Activated T-cell treated with anti-CD3 and anti-CD28 coated beads for 48 hours (primary cell): ENCODE measurements at regions not wholly inside any gene's neighbourhood (a gene's known extent, or its start where the extent isn't known, plus 50 kb on each side); places are given as distances from the start of the nearest gene placed in this dataset.

Experiments used
- DNase-seq: peaks from one replicate; pipeline ENCODE4 v3.0.0-alpha.2; 2020; ENCODE audit warnings: low read depth

GRCh38 chr15:94177112-94177511 lies 54.2 kb upstream of the MCTP2 start:
- no peak for DNase-seq

- DNase-seq, result no peak
These were observed 55.9 kb upstream of the MCTP2 start for GRCh38 chr15:94175420-94175819.

DNA sequence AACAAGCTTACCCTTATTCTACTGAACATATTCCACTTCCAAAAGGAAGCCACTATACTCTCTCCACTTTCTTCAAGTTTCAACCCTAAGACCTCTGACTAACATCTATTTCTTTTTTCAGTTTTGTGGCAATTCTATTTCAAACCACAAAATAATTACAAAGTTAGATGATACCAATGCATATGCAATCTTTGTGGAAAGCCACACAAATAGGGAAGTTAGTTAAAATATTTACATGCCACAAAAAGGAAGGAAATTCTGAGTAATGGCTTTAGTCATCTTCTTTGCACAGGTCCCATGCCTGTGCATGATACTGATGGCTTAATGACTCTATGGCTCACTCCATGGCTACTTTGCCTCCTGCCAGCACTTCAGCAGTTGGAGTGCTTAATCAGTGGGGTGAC lies 57.0 kb upstream of the MCTP2 start:
- DNase-seq, result no peak

DNA sequence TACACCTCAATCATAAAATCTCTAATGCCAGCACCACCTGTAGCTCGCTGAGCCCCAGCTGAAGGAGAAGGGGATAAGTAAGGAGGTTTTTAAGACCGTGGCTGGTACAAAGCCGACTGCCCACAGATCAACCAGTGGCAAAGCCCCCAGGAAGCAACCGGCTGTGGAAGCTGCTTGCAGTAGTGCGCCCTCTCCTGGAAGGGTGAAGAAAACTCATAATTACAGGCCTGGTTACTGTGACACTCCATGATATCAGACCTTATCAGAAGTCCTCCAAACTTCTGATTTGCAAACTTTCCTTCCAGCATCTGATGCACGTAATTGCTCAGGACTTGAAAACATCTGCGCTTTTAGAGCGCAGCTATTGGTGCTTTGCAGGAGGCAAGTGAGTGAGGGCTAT lies 63.1 kb upstream of the MCTP2 start:
- no peak for DNase-seq

DNA sequence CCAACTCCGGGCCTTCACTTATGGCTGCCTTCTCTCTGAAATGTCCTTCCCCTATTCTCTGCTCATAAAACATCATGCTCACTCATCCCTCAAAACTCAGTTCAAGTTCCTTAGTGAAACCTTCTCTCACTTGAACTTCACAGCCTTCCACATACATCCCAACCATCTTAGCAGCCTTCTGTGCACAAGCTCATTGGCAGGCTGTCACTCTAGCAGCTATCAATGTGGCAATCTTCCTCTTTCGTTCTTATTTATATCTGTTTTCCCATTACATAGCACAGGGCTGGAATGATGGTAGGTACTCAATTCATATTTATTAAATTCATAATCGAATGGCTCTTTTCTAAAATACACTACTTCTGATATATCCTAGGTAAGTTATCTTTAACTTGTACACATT lies 66.4 kb upstream of the MCTP2 start:
- DNase-seq, result no peak

GRCh38 chr15:94164202-94164807 lies 67.1 kb upstream of the MCTP2 start:
- DNase-seq, result peak; percentile 46

GRCh38 chr15:94162939-94163338 lies 68.4 kb upstream of the MCTP2 start:
- DNase-seq, result no peak

- DNase-seq, result no peak
These were observed 77.1 kb upstream of the MCTP2 start for GRCh38 chr15:94154255-94154654.

DNA sequence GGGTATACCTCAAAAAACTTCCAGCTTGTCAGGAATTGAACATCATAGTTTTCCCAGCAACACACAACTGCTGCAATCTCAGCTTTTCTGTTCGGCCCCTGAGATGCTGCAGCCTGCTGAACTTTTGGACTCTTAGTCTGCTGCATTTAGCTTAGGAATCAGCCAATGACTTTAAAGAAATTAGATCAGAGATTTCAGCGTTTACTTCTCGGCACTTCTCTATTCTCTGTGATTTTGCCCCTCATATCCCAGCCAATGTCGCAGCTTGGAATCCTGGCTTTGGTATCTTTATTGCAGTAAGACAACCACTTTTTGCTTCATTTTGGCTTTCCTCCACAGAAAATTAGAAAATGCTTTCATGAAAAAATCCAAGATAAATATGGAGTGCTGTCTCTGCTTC lies 86.3 kb upstream of the MCTP2 start:
- DNase-seq, result no peak

DNA sequence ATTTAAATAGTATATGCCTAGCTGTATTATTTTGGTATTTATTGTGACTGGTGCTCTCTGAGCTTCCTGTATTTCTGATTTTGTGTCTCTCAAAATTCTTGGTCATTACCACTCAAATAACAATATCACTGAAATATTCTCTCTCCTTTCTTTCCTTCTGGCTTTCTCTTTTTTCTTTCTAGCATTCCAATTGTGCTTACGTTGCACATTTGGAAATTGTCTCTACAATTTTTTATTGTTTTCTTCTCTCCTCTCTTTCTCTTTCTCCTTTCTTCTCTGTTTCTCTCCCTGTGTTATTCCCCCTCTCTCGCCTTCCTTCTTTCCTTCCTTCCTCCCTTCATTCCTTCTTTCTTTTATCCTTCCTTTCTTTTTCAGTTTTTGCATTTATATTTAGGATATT lies 89.6 kb upstream of the MCTP2 start:
- DNase-seq, result no peak

DNA sequence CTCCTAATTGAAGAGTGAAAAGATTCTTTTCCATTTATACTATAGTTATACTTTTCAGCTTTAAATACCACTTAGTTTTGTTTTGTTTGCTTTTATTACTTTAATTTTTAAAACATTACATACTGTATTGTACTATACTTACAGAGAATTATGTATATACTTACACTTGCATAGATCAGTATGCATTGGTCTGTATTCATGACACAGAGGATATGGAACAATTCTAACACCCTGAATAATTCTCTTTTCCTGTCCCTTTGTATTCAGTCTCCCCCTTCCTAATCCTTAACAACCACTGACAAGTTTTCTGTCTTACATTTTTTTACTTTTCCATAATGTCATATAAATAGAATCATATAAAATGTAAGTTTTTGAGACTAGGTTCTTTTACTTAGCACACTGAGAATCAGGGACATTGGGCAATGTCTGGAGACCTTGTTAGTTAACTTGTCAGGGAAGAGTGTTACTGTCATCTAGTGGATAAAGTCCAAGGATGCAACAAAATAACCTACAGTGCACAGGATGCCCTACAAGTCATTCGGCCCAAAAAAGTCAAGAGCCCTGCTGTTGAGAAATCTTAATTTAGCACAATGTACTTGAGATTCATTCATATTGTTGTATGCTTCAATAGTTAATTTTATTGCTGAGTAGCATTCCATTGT lies 95.7 kb upstream of the MCTP2 start:
- no peak for DNase-seq

DNA sequence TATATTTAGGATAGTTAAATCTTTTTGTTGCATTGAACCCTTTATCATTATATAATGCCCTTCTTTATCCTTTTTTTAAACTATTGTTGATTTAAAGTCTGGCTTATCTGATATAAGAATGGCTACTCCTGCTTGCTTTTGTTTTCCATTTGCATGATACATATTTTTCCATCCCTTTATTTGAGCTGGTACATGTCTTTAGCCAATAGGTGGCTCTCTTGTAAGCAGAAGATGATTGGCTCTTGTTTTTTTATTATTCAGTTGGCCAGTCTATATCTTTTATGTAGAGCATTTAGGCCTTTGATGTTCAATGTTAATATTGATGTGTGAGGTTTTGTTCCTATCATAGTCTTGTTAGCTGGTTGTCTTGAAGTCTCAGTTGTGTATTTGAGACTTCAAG lies 99.5 kb upstream of the MCTP2 start:
- no peak for DNase-seq

- no peak for DNase-seq
These were observed 100.9 kb upstream of the MCTP2 start for GRCh38 chr15:94130504-94130903.

DNA sequence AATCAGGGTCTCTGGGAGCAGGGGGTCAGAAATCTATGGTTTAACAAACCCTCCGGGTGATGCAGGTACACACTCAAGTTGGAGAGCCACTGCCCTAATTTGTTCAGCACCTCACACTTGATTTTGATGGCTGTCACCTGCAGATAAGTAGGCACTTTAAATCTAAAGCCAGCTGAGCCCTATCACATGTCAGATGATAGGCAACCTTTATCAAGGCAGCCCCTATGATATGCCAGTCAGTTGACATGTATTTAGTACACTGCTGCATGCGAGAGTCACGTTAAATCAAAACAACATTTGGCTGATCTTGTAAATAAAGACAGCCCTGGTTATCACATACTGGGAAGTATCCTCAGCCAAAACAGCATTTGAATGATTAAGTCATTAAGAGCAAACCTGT lies 104.4 kb upstream of the MCTP2 start:
- no peak for DNase-seq

- DNase-seq, result no peak
These were observed 105.7 kb upstream of the MCTP2 start for GRCh38 chr15:94125698-94126097.

- DNase-seq, result no peak
These were observed 106.2 kb upstream of the MCTP2 start for GRCh38 chr15:94125156-94125555.

DNA sequence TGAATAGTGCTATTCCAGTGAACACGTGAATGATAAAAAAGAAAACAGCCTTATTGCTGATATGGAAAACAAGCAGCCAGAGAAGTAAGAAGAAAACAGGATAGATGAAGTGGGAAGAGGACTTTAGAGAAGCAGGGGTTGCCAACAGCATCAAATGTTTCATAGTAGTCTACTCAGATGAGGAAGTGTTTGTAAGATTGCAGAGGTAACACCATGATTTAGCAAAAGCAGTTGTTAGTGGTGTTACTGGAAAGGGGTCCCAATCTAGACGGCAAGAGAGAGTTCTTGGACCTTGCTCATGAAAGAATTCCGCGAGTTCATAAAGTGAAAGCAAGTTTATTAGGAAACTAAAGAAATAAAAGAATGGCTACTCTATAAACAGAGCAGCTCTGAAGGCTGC lies 108.8 kb upstream of the MCTP2 start:
- no peak for DNase-seq

GRCh38 chr15:94119923-94120775 lies 111.2 kb upstream of the MCTP2 start:
- no peak for DNase-seq

- no peak for DNase-seq
These were observed 112.0 kb upstream of the MCTP2 start for GRCh38 chr15:94119298-94119811.

DNA sequence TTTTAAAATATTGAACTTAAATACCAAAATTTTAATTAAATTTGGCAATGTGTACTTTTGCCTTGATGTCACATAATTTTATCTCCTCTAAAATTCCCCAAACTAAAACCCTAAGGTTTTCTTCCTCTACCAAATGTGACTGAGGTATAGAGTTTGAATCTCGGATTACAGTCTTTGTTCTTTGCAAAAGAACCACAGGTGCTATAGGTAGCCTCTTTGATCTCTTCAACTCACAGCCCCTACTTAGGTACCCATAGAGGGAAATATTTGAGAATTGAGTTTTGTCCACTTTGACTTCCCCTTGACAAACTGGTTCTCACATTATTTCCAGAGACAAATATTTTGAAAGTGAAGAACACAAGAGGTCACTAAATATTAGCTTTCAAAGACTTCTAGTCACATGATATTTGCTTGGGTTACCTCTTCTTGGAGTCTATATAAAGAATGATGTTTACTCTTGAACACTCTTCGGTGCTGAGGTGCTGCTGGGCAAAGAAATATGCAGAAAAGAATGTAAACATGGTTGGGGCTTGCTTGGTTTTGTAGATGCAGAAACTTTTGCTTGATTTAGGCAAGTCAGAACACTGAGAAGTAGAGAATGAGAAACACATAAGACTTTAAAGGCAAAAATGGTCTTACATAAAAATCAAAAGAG lies 120.8 kb upstream of the MCTP2 start:
- no peak for DNase-seq

GRCh38 chr15:94107652-94108051 lies 123.7 kb upstream of the MCTP2 start:
- DNase-seq, result no peak

DNA sequence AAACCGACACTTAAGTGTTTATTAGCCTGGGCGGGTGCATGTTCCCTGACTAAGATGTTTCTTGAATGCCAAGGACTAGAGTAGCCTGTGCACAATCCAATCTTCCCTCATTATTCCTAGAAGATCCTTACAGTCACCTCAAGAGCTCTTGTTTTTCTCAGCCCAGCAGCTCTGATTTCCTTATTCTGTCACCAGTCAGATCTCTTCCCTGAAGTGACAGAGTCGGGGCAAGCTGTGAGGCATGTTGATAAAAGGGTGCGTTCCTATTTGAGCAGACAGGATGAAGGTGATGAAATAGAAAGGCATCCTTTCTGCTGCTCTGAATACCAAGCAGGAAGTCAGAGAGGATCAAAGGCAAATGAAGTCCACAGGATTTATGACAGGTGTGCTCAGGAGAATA lies 125.6 kb upstream of the MCTP2 start:
- no peak for DNase-seq

- DNase-seq, result no peak
These were observed 130.5 kb upstream of the MCTP2 start for GRCh38 chr15:94100863-94101262.
